HEK293T (cell line): ENCODE measurements at regions not wholly inside any gene's neighbourhood (a gene's known extent, or its start where the extent isn't known, plus 50 kb on each side); places are given as distances from the start of the nearest gene placed in this dataset.

ENCODE experiments used
- CTCF ChIA-PET: fragments of 350-600 bp; formaldehyde crosslinking; extraction: SDS; loops from one replicate; lab custom pipeline; 2021; ENCODE audit warnings: antibody characterized with exemption, inconsistent platforms; lab: Yijun Ruan, JAX
- POLR2A ChIA-PET: fragments of 350-600 bp; formaldehyde crosslinking; extraction: SDS; loops from one replicate; lab custom pipeline; 2020; ENCODE audit warnings: antibody characterized with exemption, inconsistent platforms; lab: Yijun Ruan, JAX
- DNase-seq: peaks from one replicate; pipeline ENCODE4 v3.0.0; 2012; ENCODE audit warnings: mixed read lengths; ENCODE audit errors: extremely low spot score
- FOXA1 ChIP-seq: fragments of 450-650 bp; IDR thresholded peaks from 2 replicates; pipeline ENCODE4 v1.6.1; 2016; ENCODE audit warnings: mild to moderate bottlenecking
- FOXM1 ChIP-seq: fragments of 450-650 bp; IDR thresholded peaks from 2 replicates; pipeline ENCODE4 v1.6.1; 2017; ENCODE audit warnings: mild to moderate bottlenecking, borderline replicate concordance
- L3MBTL2 ChIP-seq: fragments of 450-650 bp; conservative IDR thresholded peaks from 2 replicates; pipeline ENCODE4 v1.6.1; 2016; ENCODE audit warnings: mild to moderate bottlenecking
- LEF1 ChIP-seq: fragments of 450-650 bp; IDR thresholded peaks from 2 replicates; pipeline ENCODE4 v1.6.1; 2017; ENCODE audit warnings: mild to moderate bottlenecking, borderline replicate concordance
- SUZ12 ChIP-seq: fragments of 450-650 bp; IDR thresholded peaks from 2 replicates; pipeline ENCODE4 v1.6.1; 2016; ENCODE audit warnings: mild to moderate bottlenecking

- DNase-seq, result no peak
- CTCF ChIA-PET, result no interaction called here
- POLR2A ChIA-PET, result no interaction called here
- no peak for TF ChIP-seq LEF1
- no peak for TF ChIP-seq FOXA1
- TF ChIP-seq L3MBTL2, result no peak
- TF ChIP-seq FOXM1, result no peak
- no peak for TF ChIP-seq SUZ12
Observed at GRCh38 chr2:16716024-16716423, 50.4 kb upstream of the CYRIA start.
